ENCODE measurements at regions not wholly inside any gene's neighbourhood (a gene's known extent, or its start where the extent isn't known, plus 50 kb on each side); places are given as distances from the start of the nearest gene placed in this dataset.

DNA sequence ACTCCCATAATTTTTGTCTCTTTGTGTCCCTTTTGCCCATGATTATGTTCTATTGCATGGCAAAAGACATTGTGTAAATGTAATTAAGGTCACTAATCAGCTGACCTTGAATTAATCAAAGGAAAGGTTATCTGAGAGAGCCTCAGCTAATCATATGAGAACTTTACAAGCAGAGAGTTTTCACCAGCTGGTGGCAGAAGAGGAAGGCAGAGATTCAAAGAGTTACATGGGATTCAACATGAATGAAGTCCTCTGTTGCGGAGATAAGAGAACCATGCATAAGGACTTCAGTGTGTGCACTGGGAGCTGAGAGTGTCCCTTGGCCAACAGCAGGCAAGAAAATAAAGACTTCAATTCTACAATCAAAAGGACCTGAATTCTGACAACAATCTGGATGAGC lies 494.1 kb upstream of the ARID1B start:
- peak overlapping the region; percentile 13; the same call in 1 of the 2 replicates for H3K4me2 ChIP-seq (ENCODE audit: low read length)
- DNase-seq (ENCODE audit: low spot score) = peak; percentile 33
- peaks cover 15% of the 10 kb centered on the region for H3K9me3 ChIP-seq (ENCODE audit: low read length)
- no peaks in the 10 kb centered on the region for H4K20me1 ChIP-seq (ENCODE audit: insufficient read depth, low read length)
- no peak overlapping the region for H3K4me3 ChIP-seq (ENCODE audit: low read depth, low read length, poor library complexity, severe bottlenecking)
- H3K79me2 ChIP-seq (ENCODE audit: insufficient read depth, low read depth, low read length) = no peaks in the 10 kb centered on the region
- no peaks in the 10 kb centered on the region for H3K9me2 ChIP-seq (ENCODE audit: insufficient read depth, low read length)
- intact Hi-C loops (cut with micrococcal nuclease; ENCODE audit: unreplicated experiment) = loop anchor here (5.0 kb wide), 2 partner anchors 279 to 494 kb away; partner anchors contain the start of gene ARID1B
- H3K36me3 ChIP-seq (ENCODE audit: insufficient read depth, low read length) = peaks cover 50% of the 10 kb centered on the region
- peaks cover 72% of the 10 kb centered on the region for H3K4me1 ChIP-seq (ENCODE audit: insufficient read depth, low read length, poor library complexity, severe bottlenecking)
- POLR2A ChIA-PET = interaction anchor here (1.2 kb wide), 2 partner anchors 110 to 113 kb away, joined by 4 to 14 read pairs; no protein-coding TSS in a partner anchor
- CTCF ChIA-PET (ENCODE audit: unreplicated experiment) = no interaction called here
- no peak for TF ChIP-seq EZH2phosphoT487 (IDR thresholded peaks at IDR 0.05; ENCODE audit: borderline replicate concordance, low read depth, low read length)
- TF ChIP-seq CTCF (conservative IDR thresholded peaks at IDR 0.05; ENCODE audit: low read length) = peak; percentile 68
- BruUV-seq (replicated peaks) = no TSS peak
- no peak overlapping the region for H3K27ac ChIP-seq (ENCODE audit: low read depth, low read length, poor library complexity, severe bottlenecking)
- no peak overlapping the region for H2AFZ ChIP-seq (ENCODE audit: low read length)

GRCh38 chr6:156282087-156282486 lies 495.1 kb upstream of the ARID1B start:
- no TSS peak for BruUV-seq (replicated peaks)
- H3K4me2 ChIP-seq (ENCODE audit: low read length) = peak overlapping the region; percentile 80
- no peaks in the 10 kb centered on the region for H3K79me2 ChIP-seq (ENCODE audit: insufficient read depth, low read depth, low read length)
- no peaks in the 10 kb centered on the region for H4K20me1 ChIP-seq (ENCODE audit: insufficient read depth, low read length)
- H2AFZ ChIP-seq (ENCODE audit: low read length) = no peak overlapping the region
- no peak for TF ChIP-seq EZH2phosphoT487 (IDR thresholded peaks at IDR 0.05; ENCODE audit: borderline replicate concordance, low read depth, low read length)
- no peak for TF ChIP-seq CTCF (conservative IDR thresholded peaks at IDR 0.05; ENCODE audit: low read length)
- H3K4me3 ChIP-seq (ENCODE audit: low read depth, low read length, poor library complexity, severe bottlenecking) = no peak overlapping the region
- peaks cover 66% of the 10 kb centered on the region for H3K4me1 ChIP-seq (ENCODE audit: insufficient read depth, low read length, poor library complexity, severe bottlenecking)
- POLR2A ChIA-PET = interaction anchor here (0.6 kb wide), 1 partner anchor 72 kb away, joined by 4 read pairs; no protein-coding TSS in a partner anchor
- no peaks in the 10 kb centered on the region for H3K9me2 ChIP-seq (ENCODE audit: insufficient read depth, low read length)
- CTCF ChIA-PET (ENCODE audit: unreplicated experiment) = no interaction called here
- H3K9me3 ChIP-seq (ENCODE audit: low read length) = peaks cover 25% of the 10 kb centered on the region
- H3K27ac ChIP-seq (ENCODE audit: low read depth, low read length, poor library complexity, severe bottlenecking) = peak overlapping the region; percentile 96
- H3K36me3 ChIP-seq (ENCODE audit: insufficient read depth, low read length) = peaks cover 54% of the 10 kb centered on the region
- intact Hi-C loops (cut with micrococcal nuclease; ENCODE audit: unreplicated experiment) = loop anchor here (5.0 kb wide), 2 partner anchors 280 to 495 kb away; partner anchors contain the start of gene ARID1B
- no peak for DNase-seq (ENCODE audit: low spot score)

DNA sequence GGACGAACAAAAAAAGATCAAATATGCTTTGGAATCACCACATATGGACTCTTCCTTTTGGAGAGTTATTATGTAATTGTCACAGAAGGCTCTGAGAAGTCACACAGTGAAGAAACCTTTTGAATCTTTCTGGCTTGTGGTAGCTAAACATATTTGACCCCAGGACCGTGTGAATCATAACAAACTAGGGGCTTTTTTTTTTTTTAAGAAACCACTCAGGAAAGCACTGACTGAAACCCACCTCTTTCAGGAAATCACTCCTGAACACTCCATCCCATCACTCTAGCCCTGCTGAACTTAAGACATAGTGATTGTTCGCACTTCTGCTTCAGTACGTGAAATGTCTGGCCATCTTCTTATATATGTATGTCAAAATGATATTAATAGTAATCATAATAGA lies 495.9 kb upstream of the ARID1B start:
- ChIA-PET POLR2A (interaction anchor here (0.9 to 4.2 kb wide), 4 partner anchors 92 to 703 kb away, joined by 4 to 45 read pairs (median 6); no protein-coding TSS in a partner anchor), CTCF (ENCODE audit: unreplicated experiment) (interaction anchor here (1.1 to 1.6 kb wide), 2 partner anchors 112 to 115 kb away, joined by 3 to 5 read pairs; no protein-coding TSS in a partner anchor)
- H3K9me3 ChIP-seq (ENCODE audit: low read length) = peaks cover 33% of the 10 kb centered on the region
- peak overlapping the region; percentile 30 for H3K4me3 ChIP-seq (ENCODE audit: low read depth, low read length, poor library complexity, severe bottlenecking)
- no peak for TF ChIP-seq CTCF (conservative IDR thresholded peaks at IDR 0.05; ENCODE audit: low read length)
- TF ChIP-seq EZH2phosphoT487 (IDR thresholded peaks at IDR 0.05; ENCODE audit: borderline replicate concordance, low read depth, low read length) = no peak
- H3K79me2 ChIP-seq (ENCODE audit: insufficient read depth, low read depth, low read length) = no peaks in the 10 kb centered on the region
- peaks cover 61% of the 10 kb centered on the region for H3K4me1 ChIP-seq (ENCODE audit: insufficient read depth, low read length, poor library complexity, severe bottlenecking)
- peak overlapping the region; percentile 96 for H3K27ac ChIP-seq (ENCODE audit: low read depth, low read length, poor library complexity, severe bottlenecking)
- H3K4me2 ChIP-seq (ENCODE audit: low read length) = peak overlapping the region; percentile 80
- intact Hi-C loops (cut with micrococcal nuclease; ENCODE audit: unreplicated experiment) = loop anchor here (5.0 kb wide), 2 partner anchors 281 to 496 kb away; partner anchors contain the start of gene ARID1B
- no peaks in the 10 kb centered on the region for H4K20me1 ChIP-seq (ENCODE audit: insufficient read depth, low read length)
- H3K36me3 ChIP-seq (ENCODE audit: insufficient read depth, low read length) = peaks cover 54% of the 10 kb centered on the region
- BruUV-seq (replicated peaks) = no TSS peak
- DNase-seq (ENCODE audit: low spot score) = no peak
- H3K9me2 ChIP-seq (ENCODE audit: insufficient read depth, low read length) = no peaks in the 10 kb centered on the region
- peak overlapping the region; percentile 12; the same call in 1 of the 2 replicates for H2AFZ ChIP-seq (ENCODE audit: low read length)

Measured in OCI-LY7 (cell line).